ENCODE measurements at regions not wholly inside any gene's neighbourhood (a gene's known extent, or its start where the extent isn't known, plus 50 kb on each side); places are given as distances from the start of the nearest gene placed in this dataset.

GRCh38 chr9:93827545-93828330 lies 127.4 kb downstream of the BARX1 start:
- ChIA-PET POLR2A (ENCODE audit: unreplicated experiment) (no interaction called here), CTCF (interaction anchor here (0.5 to 0.8 kb wide), 3 partner anchors 10 to 1630 kb away, joined by 3 read pairs; no protein-coding TSS in a partner anchor)
- no TSS peak for BruUV-seq (replicated peaks)
- Histone ChIP-seq H3K27ac (no peak overlapping the region), H3K79me2 (ENCODE audit: low read depth) (no peaks in the 10 kb centered on the region), H3K4me2 (no peak overlapping the region), H2AFZ (no peak overlapping the region), H3K4me1 (replicated peaks; ENCODE audit: insufficient read depth) (no peaks in the 10 kb centered on the region), H4K20me1 (ENCODE audit: insufficient read depth) (no peaks in the 10 kb centered on the region), H3K9me3 (ENCODE audit: insufficient read depth, low read depth) (no peaks in the 10 kb centered on the region), H3K36me3 (ENCODE audit: low read depth) (no peaks in the 10 kb centered on the region), H3K9me2 (ENCODE audit: insufficient read depth) (no peaks in the 10 kb centered on the region), H3K27me3 (ENCODE audit: insufficient read depth, low read depth) (peaks cover 40% of the 10 kb centered on the region), H3K4me3 (no peak overlapping the region), H3F3A (ENCODE audit: insufficient read depth, low read depth) (no peaks in the 10 kb centered on the region)
- DNase-seq = peak in 1 of 2 experiments; percentile 57
- TF ChIP-seq CTCF (conservative IDR thresholded peaks at IDR 0.05) = peak; percentile 77
- TF ChIP-seq EZH2 (IDR thresholded peaks at IDR 0.05; ENCODE audit: low read depth) = no peak
- intact Hi-C loops (cut with micrococcal nuclease; ENCODE audit: unreplicated experiment) = loop anchor here (2.0 kb wide), 1 partner anchor 135 kb away; no protein-coding TSS in a partner anchor

GRCh38 chr9:93826905-93827544 lies 128.1 kb downstream of the BARX1 start:
- POLR2A ChIA-PET (ENCODE audit: unreplicated experiment) = no interaction called here
- DNase-seq = no peak
- Histone ChIP-seq H3K27me3 (ENCODE audit: insufficient read depth, low read depth) (peaks cover 45% of the 10 kb centered on the region), H3F3A (ENCODE audit: insufficient read depth, low read depth) (no peaks in the 10 kb centered on the region), H3K27ac (no peak overlapping the region), H3K4me3 (no peak overlapping the region), H3K9me3 (ENCODE audit: insufficient read depth, low read depth) (no peaks in the 10 kb centered on the region), H3K4me2 (no peak overlapping the region), H3K36me3 (ENCODE audit: low read depth) (no peaks in the 10 kb centered on the region), H4K20me1 (ENCODE audit: insufficient read depth) (no peaks in the 10 kb centered on the region), H3K4me1 (replicated peaks; ENCODE audit: insufficient read depth) (no peaks in the 10 kb centered on the region), H2AFZ (no peak overlapping the region), H3K79me2 (ENCODE audit: low read depth) (no peaks in the 10 kb centered on the region), H3K9me2 (ENCODE audit: insufficient read depth) (no peaks in the 10 kb centered on the region)
- intact Hi-C loops (cut with micrococcal nuclease; ENCODE audit: unreplicated experiment) = loop anchor here (2.0 kb wide), 1 partner anchor 136 kb away; no protein-coding TSS in a partner anchor
- CTCF ChIA-PET = interaction anchor here (0.6 to 0.8 kb wide), 2 partner anchors 10 to 1630 kb away, joined by 3 read pairs; no protein-coding TSS in a partner anchor
- no TSS peak for BruUV-seq (replicated peaks)
- TF ChIP-seq EZH2 (IDR thresholded peaks at IDR 0.05; ENCODE audit: low read depth) (no peak), CTCF (conservative IDR thresholded peaks at IDR 0.05) (no peak)

GRCh38 chr9:93826209-93826608 lies 128.9 kb downstream of the BARX1 start:
- ChIA-PET POLR2A (ENCODE audit: unreplicated experiment) (no interaction called here), CTCF (no interaction called here)
- BruUV-seq (replicated peaks) = no TSS peak
- no peaks in the 10 kb centered on the region for H4K20me1 ChIP-seq (ENCODE audit: insufficient read depth)
- H3K4me2 ChIP-seq = no peak overlapping the region
- no peaks in the 10 kb centered on the region for H3K4me1 ChIP-seq (replicated peaks; ENCODE audit: insufficient read depth)
- intact Hi-C loops (cut with micrococcal nuclease; ENCODE audit: unreplicated experiment) = loop anchor here (2.0 kb wide), 1 partner anchor 137 kb away; no protein-coding TSS in a partner anchor
- H2AFZ ChIP-seq = no peak overlapping the region
- no peaks in the 10 kb centered on the region for H3K79me2 ChIP-seq (ENCODE audit: low read depth)
- H3K27me3 ChIP-seq (ENCODE audit: insufficient read depth, low read depth) = peaks cover 43% of the 10 kb centered on the region
- no peak for DNase-seq
- H3F3A ChIP-seq (ENCODE audit: insufficient read depth, low read depth) = no peaks in the 10 kb centered on the region
- no peaks in the 10 kb centered on the region for H3K36me3 ChIP-seq (ENCODE audit: low read depth)
- no peak overlapping the region for H3K4me3 ChIP-seq
- H3K9me3 ChIP-seq (ENCODE audit: insufficient read depth, low read depth) = no peaks in the 10 kb centered on the region
- H3K27ac ChIP-seq = no peak overlapping the region
- H3K9me2 ChIP-seq (ENCODE audit: insufficient read depth) = no peaks in the 10 kb centered on the region
- TF ChIP-seq EZH2 (IDR thresholded peaks at IDR 0.05; ENCODE audit: low read depth) (no peak), CTCF (conservative IDR thresholded peaks at IDR 0.05) (no peak)
